Endothelial cell of umbilical vein (primary cell): ENCODE measurements at regions not wholly inside any gene's neighbourhood (a gene's known extent, or its start where the extent isn't known, plus 50 kb on each side); places are given as distances from the start of the nearest gene placed in this dataset.

Experiments used
- EZH2 ChIP-seq: IDR thresholded peaks from 2 replicates; pipeline ENCODE4 v1.6.1; 2012; ENCODE audit warnings: borderline replicate concordance, low read depth, mild to moderate bottlenecking, moderate library complexity, low read length, inconsistent platforms; ENCODE audit not compliant: severe bottlenecking
- FOS ChIP-seq: IDR thresholded peaks from 2 replicates; pipeline ENCODE4 v1.6.1; 2011; ENCODE audit warnings: mild to moderate bottlenecking, low read length, moderate library complexity, borderline replicate concordance; ENCODE audit not compliant: insufficient read depth
- TF ChIP-seq, protein P1 (sequence below), 2 donors: IDR thresholded peaks; 1 replicate in 1 of 2; 2 replicates in 1 of 2; pipeline ENCODE4 v1.5.1; 2011; ENCODE audit warnings: low read length in 2 of 2, mild to moderate bottlenecking in 2 of 2, moderate library complexity in 2 of 2, control low read depth in 1 of 2, inconsistent platforms in 1 of 2, low read depth in 1 of 2; ENCODE audit not compliant: insufficient read depth in 1 of 2; ENCODE audit errors: extremely low read depth in 1 of 2
- TF ChIP-seq, protein P2 (sequence below): IDR thresholded peaks from 2 replicates; pipeline ENCODE4 v1.6.1; 2011; ENCODE audit not compliant: insufficient read depth, insufficient read length

DNA sequence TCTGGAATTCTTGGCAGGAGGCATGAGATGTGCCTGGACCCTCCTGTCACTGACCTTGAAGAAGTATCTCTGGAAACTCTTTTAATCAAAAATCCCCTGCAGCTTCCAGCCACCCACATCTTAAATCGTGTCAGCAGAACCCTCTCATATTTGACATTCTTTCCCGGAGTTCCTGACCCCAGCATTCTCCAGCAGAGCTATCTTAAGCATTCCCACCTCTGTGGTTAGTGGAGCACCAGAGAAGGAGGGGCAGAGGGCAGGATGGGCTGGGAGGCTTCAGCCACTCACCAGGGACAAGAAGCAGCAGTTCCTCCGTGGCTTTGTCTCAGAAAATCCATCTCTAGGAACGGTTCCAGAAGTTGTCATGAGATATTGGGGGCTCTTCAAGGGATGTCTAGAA, 149.9 kb downstream of the RGS9 start:
- TF ChIP-seq FOS (no peak), EZH2 (no peak)
- TF ChIP-seq, protein P1, sequence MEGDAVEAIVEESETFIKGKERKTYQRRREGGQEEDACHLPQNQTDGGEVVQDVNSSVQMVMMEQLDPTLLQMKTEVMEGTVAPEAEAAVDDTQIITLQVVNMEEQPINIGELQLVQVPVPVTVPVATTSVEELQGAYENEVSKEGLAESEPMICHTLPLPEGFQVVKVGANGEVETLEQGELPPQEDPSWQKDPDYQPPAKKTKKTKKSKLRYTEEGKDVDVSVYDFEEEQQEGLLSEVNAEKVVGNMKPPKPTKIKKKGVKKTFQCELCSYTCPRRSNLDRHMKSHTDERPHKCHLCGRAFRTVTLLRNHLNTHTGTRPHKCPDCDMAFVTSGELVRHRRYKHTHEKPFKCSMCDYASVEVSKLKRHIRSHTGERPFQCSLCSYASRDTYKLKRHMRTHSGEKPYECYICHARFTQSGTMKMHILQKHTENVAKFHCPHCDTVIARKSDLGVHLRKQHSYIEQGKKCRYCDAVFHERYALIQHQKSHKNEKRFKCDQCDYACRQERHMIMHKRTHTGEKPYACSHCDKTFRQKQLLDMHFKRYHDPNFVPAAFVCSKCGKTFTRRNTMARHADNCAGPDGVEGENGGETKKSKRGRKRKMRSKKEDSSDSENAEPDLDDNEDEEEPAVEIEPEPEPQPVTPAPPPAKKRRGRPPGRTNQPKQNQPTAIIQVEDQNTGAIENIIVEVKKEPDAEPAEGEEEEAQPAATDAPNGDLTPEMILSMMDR (IDR thresholded peaks at IDR 0.05; ENCODE audit: extremely low read depth in 1 of 2, insufficient read depth in 1 of 2, low read depth in 1 of 2, low read length in 2 of 2) = no peak
- TF ChIP-seq, protein P2, sequence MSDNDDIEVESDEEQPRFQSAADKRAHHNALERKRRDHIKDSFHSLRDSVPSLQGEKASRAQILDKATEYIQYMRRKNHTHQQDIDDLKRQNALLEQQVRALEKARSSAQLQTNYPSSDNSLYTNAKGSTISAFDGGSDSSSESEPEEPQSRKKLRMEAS = no peak
